HL-60/S4 (cell line): ENCODE measurements at regions not wholly inside any gene's neighbourhood (a gene's known extent, or its start where the extent isn't known, plus 50 kb on each side); places are given as distances from the start of the nearest gene placed in this dataset.
"Not testable (repeated sequence)": the region's sequence is repeated elsewhere in the genome, so short reads cannot be mapped to it uniquely, and the experiment has no call there.

Experiments used
- in situ Hi-C: fragments of 300-500 bp; cut with MboI; formaldehyde crosslinking; loops from 2 replicates; pipeline ENCODE4 v1.14.3; 2022; ENCODE audit warnings: low sequenced_read_pairs

DNA sequence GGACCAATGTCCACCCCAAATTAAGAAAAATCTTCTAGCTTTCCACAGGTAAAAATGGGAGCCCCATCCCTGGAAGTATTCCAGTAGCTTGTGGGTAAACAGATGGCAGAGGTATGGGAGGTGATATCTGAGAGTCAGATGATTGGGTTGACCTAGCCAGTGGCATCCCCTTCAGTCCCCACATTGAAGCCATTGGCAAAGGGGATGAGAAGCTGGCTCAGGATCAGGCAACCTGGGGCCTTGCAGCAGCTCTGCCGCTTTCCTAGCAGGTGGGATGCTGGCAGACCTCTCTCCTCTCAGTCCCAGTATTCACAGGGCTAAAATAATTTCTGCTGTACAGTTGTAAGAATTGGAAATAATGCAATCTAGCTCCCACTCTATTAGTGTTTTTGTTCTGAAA, 108.9 kb upstream of the KCNG1 start:
- in situ Hi-C loops = no loop called here

DNA sequence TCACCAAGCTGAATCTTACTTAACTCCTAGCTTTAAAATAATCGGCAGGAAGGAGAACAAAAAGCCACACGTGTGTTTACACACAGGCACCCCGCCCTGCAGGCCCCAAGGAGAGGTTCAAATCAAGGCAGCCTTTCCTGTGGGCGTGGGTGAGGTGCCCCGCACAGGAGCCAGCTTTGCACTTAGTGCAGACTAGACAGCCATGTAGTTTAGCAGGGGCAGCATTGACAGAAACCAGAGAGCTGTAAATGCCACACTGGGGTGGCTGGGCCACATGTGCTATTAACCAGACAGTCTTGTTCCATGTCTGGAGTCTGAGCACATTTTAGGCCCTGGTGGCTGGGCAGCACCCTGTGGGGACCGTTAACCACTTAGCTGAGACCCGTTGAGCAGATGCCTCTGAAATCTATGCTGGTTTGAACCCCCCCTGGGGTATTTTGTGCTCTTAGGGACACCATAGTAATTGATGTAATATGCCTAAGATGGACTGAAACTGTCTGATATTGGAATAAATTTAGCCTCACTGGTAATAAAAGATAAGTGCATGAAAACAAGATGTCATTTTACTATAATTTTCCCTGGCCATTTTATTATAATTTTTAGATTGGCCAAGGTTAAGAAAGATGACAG, 106.4 kb upstream of the KCNG1 start:
- in situ Hi-C loops = no loop called here

DNA sequence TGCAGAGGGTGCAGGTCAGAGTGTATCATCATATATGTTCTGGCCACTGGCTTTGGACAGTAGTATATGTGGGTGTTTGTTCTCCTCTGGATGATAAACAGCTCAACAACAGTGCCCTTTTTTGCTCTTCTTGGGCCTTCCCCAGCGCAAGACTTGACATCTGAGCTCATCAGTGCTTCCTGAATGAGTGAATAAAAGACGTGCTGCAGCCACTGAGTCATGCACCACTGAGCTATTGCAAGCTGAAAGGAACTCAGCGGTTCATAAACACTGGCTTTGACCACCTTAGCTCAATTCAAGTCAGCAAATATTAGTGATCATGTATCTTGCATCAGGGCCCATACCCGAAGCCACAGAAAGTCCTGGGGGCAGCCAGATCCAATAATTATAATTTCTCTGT, 105.3 kb upstream of the KCNG1 start:
- in situ Hi-C loops = no loop called here

DNA sequence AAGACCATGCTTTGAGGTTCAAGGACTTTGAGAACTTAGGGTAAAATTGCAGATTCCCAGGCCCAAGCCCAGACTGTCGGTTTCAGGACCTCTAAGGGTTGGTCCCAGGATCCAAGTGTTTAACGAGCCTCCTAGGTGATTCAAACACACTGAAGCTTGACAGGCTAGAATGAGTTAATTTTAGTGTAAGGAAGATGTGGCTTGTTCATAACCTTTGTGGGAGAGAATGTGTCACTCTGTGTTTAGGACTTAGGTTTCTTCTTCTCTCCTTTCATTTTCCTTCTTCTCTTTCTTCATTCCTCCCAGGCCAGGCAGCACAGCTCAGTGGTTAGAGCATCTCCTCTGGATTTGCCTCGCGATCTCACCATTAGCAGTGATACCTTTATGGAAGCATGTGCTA, 104.8 kb upstream of the KCNG1 start:
- in situ Hi-C loops = no loop called here

DNA sequence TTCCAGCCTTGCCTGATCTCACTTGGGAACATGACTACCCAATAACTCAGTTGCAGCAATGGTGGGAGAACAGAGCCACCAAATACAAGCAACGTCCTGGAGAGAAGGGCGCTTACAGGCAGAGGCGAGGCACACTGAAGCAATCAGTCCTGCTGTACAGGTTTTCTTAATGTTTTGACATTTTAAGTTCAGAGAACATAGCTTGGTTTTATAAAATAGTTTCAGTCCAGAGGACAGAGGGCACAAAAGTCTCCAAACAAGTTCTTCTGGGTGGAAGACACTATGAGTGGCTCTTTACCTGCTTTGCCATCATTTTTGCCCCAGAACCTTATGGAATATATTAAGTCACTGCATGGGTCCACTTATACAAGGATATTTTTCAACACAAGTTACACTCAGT, 103.4 kb upstream of the KCNG1 start:
- in situ Hi-C loops = no loop called here

DNA sequence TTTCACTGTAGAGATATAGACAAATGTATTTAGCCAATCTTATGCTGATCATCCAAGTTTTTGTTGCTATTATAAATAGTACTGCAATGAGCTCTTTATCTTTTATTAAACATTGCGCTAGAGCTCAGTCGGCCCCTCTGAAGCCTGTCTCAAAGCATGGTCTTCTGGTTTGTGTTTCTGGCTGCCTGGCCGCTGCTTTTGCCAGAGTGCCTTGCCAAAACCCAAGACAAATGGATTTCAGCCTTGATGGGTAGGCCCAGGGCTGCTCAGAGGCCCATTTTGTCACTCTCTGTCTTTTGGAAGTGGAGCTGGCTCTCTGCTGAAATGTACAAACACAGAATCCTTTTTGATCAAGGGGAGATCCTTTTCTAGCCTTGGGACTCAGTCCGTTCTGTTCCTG, 102.9 kb upstream of the KCNG1 start:
- in situ Hi-C loops = no loop called here

DNA sequence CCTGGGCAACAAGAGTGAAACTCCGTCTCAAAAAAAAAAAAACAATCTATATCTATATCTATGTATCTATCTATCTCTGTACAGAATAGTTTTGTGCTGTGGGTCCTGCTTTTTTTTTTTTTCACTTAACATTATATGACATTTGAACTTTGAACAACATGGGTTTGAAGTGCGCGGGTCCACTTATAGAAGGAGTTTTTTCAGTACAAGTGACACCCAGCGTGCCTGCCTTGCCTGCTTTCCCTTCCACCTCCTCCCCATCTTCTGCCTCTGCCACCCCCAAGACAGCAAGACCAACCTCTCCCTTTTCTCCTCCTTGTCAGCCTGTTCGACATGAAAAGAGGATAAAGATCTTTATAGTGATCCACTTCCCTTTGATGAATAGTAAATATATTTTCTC, 102.2 kb upstream of the KCNG1 start:
- in situ Hi-C loops = no loop called here

DNA sequence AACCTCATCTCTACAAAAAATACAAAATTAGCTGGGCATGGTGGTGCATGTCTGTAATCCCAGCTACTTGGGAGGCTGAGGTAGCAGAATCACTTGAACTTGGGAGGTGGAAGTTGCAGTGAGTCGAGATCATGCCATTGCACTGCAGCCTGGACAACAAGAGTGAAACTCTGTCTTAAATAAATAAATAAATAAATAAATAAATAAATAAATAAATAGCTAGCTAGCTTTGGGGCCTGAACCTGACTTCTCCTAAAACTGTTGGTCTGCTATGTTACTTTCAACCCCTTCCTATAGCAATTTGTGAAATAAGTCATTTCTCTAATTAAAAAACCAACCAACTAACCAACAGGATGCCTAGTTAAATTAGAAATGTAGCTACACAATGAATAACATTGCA, 101.0 kb upstream of the KCNG1 start:
- in situ Hi-C loops = not testable (repeated sequence)

DNA sequence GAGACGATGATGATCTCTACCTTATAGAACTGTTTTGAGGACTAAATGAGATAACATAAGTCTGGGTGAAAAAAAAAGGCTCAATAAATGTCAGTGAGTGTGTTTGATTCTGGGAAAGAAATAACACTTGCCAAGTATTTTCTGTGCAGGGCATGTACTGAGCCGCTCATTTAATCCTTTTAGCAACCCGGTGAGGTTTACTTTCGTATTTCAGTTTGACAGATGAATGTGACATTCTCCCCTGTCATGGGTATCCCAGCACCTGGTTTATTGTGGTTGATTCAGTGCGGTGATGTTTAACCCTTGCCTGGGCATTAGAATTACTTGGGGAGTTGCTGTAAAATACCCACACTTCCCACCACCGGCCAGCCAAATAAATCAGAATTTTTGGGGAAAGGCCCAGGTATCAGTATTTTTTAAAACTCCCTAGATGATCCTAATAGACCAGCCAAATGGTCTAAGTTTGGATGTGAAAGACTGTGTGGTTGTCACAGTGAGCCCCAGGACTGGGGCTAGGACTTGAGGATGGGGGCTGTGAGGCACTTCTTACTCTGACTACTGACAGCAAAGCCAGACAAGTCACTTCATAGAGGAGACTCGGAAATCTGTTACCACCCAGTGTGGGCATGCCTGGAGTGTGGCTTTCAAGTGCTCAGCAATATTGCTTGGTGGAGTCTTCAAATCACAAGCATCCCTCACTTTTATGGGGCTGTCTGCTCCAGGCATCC, 100.2 kb upstream of the KCNG1 start:
- in situ Hi-C loops = no loop called here

DNA sequence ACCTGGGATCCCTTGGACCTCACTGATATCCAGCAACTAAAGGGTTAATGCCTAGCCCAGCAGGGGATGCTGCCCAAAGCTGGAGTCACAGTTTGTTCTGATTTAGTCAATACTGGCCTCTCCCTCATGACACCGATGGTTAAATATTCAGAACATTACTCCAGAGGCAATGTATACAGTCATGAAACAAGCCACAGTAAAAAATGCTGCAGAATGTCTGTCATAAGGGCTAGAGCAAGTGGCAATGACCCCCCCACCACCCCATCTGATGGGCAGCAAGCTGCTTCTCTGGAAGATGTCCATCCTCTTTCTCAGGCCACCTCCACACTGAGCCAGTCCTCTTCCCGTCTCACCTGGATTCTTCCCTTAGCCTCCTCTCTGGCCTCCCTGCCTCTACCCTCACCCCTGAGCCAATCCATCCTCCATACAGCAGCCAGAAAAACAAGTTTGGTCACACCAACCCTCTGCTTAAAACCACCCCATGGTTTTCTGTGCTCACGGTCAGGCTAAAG, 99.0 kb upstream of the KCNG1 start:
- in situ Hi-C loops = no loop called here

DNA sequence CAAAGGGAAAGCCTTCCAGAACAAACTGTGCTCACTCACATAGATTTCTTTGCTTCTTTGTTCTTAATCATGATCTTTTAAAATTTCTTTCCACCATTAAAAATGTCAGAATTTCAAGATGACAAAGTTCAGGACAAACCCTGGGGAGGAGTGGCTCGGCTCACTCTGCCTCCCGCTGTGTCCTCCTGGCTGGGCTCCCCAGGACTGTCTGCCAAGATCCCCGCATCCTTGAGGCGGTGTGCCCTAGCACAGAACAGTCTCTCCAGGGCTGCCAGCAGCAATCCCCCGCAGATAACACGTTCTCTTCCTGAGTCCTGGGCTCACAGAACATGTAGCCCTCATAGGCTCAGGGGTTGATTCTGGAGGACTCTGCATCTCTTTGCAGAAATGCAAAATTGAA, 98.4 kb upstream of the KCNG1 start:
- in situ Hi-C loops = no loop called here

DNA sequence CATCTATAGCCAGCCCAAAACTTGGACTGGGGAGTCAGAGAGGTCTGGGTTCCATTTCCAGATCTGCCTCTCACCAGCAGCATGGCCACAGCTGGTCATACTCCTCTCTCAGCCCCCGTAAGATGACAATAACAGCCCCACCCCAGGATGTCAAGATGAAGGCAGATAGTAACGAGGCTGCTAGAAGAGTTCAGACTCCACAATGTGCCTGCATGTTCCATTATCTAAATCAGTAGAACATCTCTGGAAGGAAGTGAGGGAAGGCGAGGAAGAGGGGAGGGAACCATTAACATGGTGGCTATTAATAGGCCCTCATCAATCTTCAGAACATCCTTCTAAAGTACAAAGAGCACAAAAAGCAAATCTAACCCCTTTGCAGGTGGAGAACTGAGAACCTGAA, 98.0 kb upstream of the KCNG1 start:
- in situ Hi-C loops = no loop called here

DNA sequence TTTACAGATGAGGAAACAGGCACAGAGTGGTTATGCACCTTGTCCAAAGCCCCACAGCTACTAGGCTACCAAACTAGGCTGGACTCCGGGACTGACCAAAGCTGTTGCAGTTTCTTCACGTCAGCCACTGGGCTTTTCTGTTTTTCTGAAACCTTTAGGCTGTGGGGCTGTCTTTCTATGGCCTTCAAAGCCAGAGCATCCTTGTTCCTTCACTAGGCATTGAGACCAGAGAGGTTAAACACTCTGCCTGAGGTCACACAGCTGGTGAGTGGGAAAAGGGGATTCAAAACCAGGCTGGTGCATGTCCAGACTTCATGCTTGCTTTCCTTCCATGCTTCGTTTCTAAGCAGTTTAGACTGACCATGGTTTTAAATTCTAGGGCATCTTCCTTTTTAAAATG, 97.5 kb upstream of the KCNG1 start:
- in situ Hi-C loops = no loop called here

DNA sequence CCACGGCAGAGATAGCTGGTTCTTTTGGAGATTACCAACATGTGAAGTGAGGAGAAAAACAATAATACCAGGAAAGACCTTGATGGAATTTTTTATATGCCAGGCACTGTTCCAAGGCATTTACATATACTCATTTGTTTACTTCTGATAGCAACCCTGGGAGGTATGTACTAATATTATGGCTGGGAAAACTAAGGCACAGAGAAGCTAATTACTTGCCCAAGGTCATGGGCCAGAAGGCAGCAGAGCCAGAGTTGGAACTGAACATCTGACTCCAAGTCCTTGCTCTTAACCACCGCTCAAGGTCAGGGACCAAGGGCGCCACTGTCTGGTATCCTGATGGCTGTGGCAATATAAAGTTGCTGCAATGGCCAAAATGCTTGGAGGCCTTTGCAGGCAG, 97.0 kb upstream of the KCNG1 start:
- in situ Hi-C loops = no loop called here

DNA sequence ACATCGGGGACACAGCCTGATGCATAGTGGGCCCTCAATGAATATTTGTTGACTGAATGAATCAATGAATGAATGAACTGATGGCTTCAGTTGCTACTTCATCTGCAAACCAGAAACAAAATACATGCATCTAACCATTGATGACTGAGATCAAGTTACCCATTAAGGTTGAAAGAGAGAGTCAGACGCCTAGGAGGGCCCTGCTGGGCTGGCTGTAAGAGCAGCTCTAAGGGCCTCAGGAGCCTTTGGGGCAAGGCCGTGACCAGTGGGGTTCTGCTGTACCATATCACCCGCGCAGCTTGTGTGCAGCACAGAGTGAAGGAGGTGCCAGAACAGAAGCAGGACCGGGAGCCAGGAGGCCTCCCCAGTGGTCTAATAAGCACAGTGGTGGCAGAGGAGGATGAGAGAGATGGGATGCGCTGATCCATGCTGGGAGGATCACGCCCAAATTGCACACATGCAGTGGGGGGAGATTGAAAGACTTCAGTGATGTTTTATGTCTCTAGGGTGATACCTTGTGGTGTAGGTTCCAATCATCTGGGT, 96.1 kb upstream of the KCNG1 start:
- in situ Hi-C loops = no loop called here

DNA sequence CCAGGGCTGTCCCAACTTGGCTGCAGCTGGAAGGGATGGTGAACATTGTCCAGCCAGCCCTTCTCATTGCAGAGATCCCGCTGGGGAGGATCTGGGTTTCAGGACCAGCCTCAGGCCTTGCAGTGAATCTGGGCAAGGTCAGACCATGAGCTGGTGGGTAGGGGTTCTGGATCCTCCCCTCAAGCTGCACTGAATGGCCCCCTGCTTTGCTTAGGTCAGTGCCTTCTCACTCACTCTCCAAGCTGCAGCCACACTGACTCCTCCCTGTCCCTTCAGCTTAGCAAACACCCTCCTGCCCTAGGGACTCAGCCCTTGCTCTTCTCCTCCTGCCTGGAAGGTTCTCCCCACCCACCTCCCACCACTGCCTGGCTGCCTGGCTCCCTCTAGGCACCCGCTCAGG, 95.3 kb upstream of the KCNG1 start:
- in situ Hi-C loops = no loop called here

DNA sequence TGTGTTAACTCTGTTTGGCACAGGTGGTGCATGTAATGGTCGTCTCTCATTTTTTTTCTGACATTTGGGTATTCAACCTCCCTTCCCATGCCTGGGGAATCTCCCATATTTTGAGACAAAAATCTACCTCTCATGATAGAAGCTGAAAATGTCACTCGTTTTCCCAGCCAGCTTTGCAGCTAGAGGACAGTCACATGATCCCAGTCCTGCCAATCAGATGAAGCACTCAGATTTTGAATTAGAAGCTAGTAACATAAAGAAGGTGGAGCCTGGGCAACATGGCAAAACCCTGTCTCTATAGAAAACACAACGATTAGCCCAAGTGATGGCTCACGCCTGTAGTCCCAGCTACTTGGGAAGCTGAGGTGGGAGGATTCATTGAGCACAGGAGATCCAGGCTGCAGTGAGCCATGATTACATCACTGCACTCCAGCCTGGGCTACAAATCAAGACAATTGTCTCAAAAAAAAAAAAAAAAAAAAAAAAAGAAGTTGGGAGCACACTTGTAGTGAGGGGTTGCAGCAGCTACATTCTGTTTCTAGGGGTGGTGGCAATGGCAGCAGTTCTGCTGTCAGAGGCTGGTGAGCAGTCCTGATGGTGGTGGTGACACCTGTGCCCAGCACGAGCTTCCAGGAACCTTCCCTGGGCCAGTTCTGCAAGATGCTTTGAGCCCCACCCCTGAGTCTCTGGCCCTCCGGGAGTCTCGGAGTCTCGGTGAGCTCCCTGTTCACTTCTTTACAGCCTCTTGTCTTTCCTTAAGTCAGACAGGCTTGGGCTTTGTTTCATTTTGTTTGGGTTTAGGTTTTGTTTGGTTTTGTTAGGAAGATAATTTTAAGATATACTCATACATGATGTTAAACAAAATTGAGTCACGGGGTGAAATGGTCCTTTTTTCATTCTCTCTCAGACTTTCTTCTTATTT, 94.1 kb upstream of the KCNG1 start:
- in situ Hi-C loops = no loop called here

DNA sequence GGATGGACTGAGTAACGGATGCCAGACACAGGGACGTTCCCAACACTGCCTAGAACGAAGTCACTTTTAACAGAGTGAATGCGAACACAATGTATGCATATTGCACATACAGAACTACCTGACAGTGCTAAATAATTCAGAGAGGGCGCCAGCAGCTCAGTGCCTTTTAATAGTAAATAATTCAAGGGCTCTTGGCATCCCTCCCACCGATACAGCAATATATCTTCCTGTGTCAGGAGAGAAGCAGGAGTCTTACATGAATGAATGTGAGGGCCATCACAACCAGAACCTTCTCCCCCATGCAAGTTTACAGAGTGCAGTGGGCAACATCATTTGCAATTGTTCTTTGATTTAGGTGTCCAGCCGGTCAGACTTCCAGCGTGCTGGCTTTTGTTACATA, 88.4 kb upstream of the KCNG1 start:
- in situ Hi-C loops = no loop called here

DNA sequence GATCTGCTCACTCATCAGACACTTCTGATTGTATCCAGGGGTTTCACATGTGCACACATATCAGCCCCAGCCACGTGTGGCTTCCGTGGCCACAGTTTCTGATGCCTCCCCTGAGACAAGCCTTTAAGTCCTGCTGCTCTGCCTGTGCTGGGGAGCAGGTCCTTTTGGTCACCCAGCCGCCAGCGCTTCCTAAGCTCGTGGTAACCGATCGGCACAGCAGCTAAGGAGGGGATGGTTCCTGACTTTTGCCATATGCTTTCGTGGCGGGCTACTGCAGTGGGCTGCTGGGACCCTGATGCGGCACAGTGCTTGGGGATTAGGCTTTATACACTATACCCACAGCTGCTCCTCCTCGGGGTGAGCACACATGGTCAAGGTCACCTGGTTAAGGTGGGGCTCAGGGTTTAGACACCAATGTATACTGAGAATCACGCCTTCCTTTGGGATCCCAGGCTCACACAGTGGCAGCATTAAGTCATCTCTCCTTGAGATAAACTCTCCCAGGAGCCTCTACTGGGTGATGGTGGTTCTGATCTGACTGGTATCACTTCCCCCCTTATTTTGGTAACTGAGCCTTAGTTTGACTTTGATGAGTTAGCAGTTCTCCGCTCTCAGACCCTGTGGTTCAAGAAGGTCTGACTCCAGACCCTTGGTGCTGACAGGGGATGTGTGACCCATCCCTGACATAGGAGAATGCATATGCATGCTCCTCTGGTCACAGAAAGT, 85.9 kb upstream of the KCNG1 start:
- in situ Hi-C loops = no loop called here

DNA sequence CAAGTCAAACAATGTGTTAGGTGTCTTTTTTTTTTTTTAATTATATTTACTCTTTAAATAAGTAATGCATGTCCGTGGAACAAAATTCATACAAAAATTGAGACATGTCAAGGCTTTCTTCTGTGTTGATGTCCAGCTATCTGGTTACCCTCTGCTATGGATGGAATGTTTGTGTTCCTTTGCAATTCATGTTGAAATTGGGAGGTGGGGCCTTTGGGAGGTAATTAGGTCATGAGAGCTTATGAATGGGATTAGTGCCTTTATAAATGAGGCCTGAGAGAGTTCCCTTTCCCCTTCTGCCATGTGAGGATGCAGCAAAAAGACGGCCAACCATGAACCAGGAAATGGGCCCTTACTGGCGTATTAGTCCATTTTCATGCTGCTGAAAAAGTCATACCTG, 83.1 kb upstream of the KCNG1 start:
- in situ Hi-C loops = no loop called here
